Mesenchymal stem cell (in vitro differentiated cells and primary cell): ENCODE measurements at regions not wholly inside any gene's neighbourhood (a gene's known extent, or its start where the extent isn't known, plus 50 kb on each side); places are given as distances from the start of the nearest gene placed in this dataset.

Experiments
- DNase-seq: peaks from one replicate; pipeline ENCODE4 v3.0.0-alpha.2; 2013
- H2AFZ ChIP-seq: one replicate; pipeline ENCODE4 v1.6.1; 2013; ENCODE audit warnings: low read depth, mild to moderate bottlenecking, control low read depth, inconsistent platforms, low read length, moderate library complexity
- H2AK5ac ChIP-seq: 2 replicates; pipeline ENCODE4 v1.6.1; 2013; ENCODE audit warnings: low read length, moderate library complexity, mild to moderate bottlenecking, inconsistent platforms; ENCODE audit not compliant: severe bottlenecking
- H2BK120ac ChIP-seq: one replicate; pipeline ENCODE4 v1.6.1; 2013; ENCODE audit warnings: low read depth, mild to moderate bottlenecking, inconsistent platforms, low read length, moderate library complexity
- H2BK12ac ChIP-seq, 2 experiments: one replicate each; pipeline ENCODE4 v1.6.1; 2013; ENCODE audit warnings: inconsistent platforms in 2 of 2, low read length in 2 of 2, mild to moderate bottlenecking in 2 of 2, moderate library complexity in 2 of 2, control low read depth in 1 of 2
- H2BK15ac ChIP-seq: one replicate; pipeline ENCODE4 v1.6.1; 2013; ENCODE audit warnings: mild to moderate bottlenecking, low read depth, inconsistent platforms; ENCODE audit not compliant: poor library complexity, severe bottlenecking
- H2BK5ac ChIP-seq: 2 replicates; pipeline ENCODE4 v1.6.1; 2013; ENCODE audit warnings: low read depth, mild to moderate bottlenecking, low read length, control low read depth, inconsistent platforms; ENCODE audit not compliant: poor library complexity, severe bottlenecking
- H3K14ac ChIP-seq, 2 experiments: one replicate each; pipeline ENCODE4 v1.6.1; 2013; ENCODE audit warnings: inconsistent platforms in 2 of 2, low read length in 2 of 2, control low read depth in 1 of 2, mild to moderate bottlenecking in 1 of 2, moderate library complexity in 1 of 2
- H3K18ac ChIP-seq, 2 experiments: one replicate each; pipeline ENCODE4 v1.6.1; 2013; ENCODE audit warnings: inconsistent platforms in 2 of 2, low read length in 2 of 2, control low read depth in 1 of 2, low read depth in 1 of 2, mild to moderate bottlenecking in 1 of 2
- H3K23ac ChIP-seq, 2 experiments: one replicate each; pipeline ENCODE4 v1.6.1; 2013; ENCODE audit warnings: inconsistent platforms in 2 of 2, low read length in 2 of 2, mild to moderate bottlenecking in 2 of 2, moderate library complexity in 2 of 2, control low read depth in 1 of 2
- H3K27ac ChIP-seq: 2 replicates; pipeline ENCODE4 v1.5.1; 2013; ENCODE audit warnings: mild to moderate bottlenecking, moderate library complexity, low read length, control low read depth, inconsistent platforms; ENCODE audit not compliant: poor library complexity, severe bottlenecking
- H3K27me3 ChIP-seq, 2 experiments: 2 replicates each; pipeline versions ENCODE4 v1.6.1 to v1.7.0; 2013; ENCODE audit warnings: low read length in 2 of 2, mild to moderate bottlenecking in 2 of 2, moderate library complexity in 2 of 2, control low read depth in 1 of 2, inconsistent platforms in 1 of 2; ENCODE audit not compliant: control insufficient read depth in 1 of 2, insufficient read depth in 1 of 2
- H3K36me3 ChIP-seq, 2 experiments: 2 replicates each; pipeline versions ENCODE4 v1.6.1 to v1.7.0; 2013; ENCODE audit warnings: low read length in 2 of 2, control low read depth in 1 of 2, inconsistent platforms in 1 of 2, low read depth in 1 of 2, mild to moderate bottlenecking in 1 of 2; ENCODE audit not compliant: insufficient read depth in 2 of 2, control insufficient read depth in 1 of 2
- H3K4ac ChIP-seq, 2 experiments: one replicate each; pipeline ENCODE4 v1.6.1; 2013; ENCODE audit warnings: inconsistent platforms in 2 of 2, low read length in 2 of 2, mild to moderate bottlenecking in 2 of 2, moderate library complexity in 2 of 2, control low read depth in 1 of 2, low read depth in 1 of 2
- H3K4me1 ChIP-seq: 2 replicates; pipeline ENCODE4 v1.6.1; 2013; ENCODE audit warnings: low read depth, low read length, control low read depth; ENCODE audit not compliant: control insufficient read depth, insufficient read depth
- H3K4me2 ChIP-seq: 2 replicates; pipeline ENCODE4 v1.6.1; 2013; ENCODE audit warnings: low read length, mild to moderate bottlenecking, inconsistent platforms; ENCODE audit not compliant: poor library complexity, severe bottlenecking
- H3K4me3 ChIP-seq, 2 experiments: 2 replicates each; pipeline versions ENCODE4 v1.5.1 to v1.7.0; 2013; ENCODE audit warnings: low read length in 2 of 2, mild to moderate bottlenecking in 2 of 2, control low read depth in 1 of 2, low read depth in 1 of 2; ENCODE audit not compliant: insufficient read depth in 1 of 2
- H3K79me1 ChIP-seq: replicated peaks from 2 replicates; pipeline ENCODE4 v1.6.1; 2013; ENCODE audit warnings: mild to moderate bottlenecking, control low read depth, low read length, inconsistent platforms; ENCODE audit not compliant: poor library complexity, severe bottlenecking
- H3K9ac ChIP-seq: 2 replicates; pipeline ENCODE4 v1.7.0; 2013; ENCODE audit warnings: mild to moderate bottlenecking, low read length, moderate library complexity
- H3K9me3 ChIP-seq: 2 replicates; pipeline ENCODE4 v1.7.0; 2013; ENCODE audit warnings: mild to moderate bottlenecking, low read length; ENCODE audit not compliant: control insufficient read depth
- H4K8ac ChIP-seq: one replicate; pipeline ENCODE4 v1.6.1; 2013; ENCODE audit warnings: inconsistent platforms, mild to moderate bottlenecking, low read length, moderate library complexity
- H4K91ac ChIP-seq: one replicate; pipeline ENCODE4 v1.6.1; 2013; ENCODE audit warnings: mild to moderate bottlenecking, low read length, inconsistent platforms
- whole genome bisulfite sequencing: methylation state at CpG from one replicate; pipeline ENCODE4 v1.1.7; 2013; ENCODE audit warnings: mixed read lengths; 5-methylcytosine and 5-hydroxymethylcytosine counted together

GRCh38 chr15:96678386-96678785, 347.9 kb downstream of the NR2F2 start:
- Histone ChIP-seq H3K9ac (no peak overlapping the region), H3K27ac (no peak overlapping the region)
- DNase-seq: no peak

DNA sequence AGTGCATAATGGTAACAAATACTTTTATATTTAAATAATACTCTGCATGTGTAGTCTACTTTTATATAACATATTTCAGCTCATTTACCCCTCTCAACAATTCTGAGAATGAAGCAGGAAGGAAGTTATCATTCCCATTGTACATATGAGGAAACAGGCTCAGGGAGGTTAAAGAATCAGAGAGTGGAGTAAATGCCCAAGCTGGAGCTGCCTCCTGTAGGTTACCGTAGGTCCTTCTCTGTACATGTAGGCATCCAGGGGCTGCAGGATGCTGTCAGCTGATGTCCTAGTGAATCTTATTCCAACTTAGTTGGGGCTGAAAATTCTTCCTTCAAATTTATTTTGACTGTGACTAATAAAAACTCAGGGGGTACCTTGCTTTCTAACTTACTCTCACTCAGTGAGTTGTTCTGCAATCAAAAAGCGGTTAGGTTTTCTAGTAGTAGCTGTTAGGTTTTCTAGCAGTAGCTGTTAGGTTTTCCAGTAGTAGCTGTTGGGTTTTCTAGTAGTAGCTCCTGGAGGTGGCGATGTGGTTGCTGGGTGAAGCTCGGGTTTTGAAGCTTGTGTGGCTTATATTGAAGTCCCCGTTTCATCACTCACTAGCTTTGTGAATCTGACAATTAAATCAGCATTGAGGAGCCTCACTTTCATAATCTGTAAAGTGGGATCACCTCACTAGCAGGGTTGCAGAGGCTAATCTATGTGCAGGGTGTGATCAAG, 357.0 kb downstream of the NR2F2 start:
- Histone ChIP-seq H3K36me3 (no peaks in the 10 kb centered on the region), H3K4ac (no peak overlapping the region), H3K27ac (no peak overlapping the region), H3K4me3 (no peak overlapping the region), H2AFZ (no peak overlapping the region), H3K14ac (no peak overlapping the region), H3K4me2 (no peak overlapping the region), H2BK120ac (no peak overlapping the region), H2AK5ac (no peak overlapping the region), H3K27me3 (no peaks in the 10 kb centered on the region), H3K18ac (no peak overlapping the region), H3K9me3 (no peaks in the 10 kb centered on the region), H4K8ac (no peak overlapping the region), H2BK15ac (no peak overlapping the region), H3K79me1 (no peaks in the 10 kb centered on the region), H3K9ac (no peak overlapping the region), H2BK12ac (no peak overlapping the region), H3K23ac (no peak overlapping the region), H4K91ac (no peak overlapping the region), H2BK5ac (no peak overlapping the region), H3K4me1 (no peaks in the 10 kb centered on the region)
- WGBS: 87% methylated on average over 5 of the region's 5 CpGs
- no peak for DNase-seq

More at GRCh38 chr15:96678386-96678785, 347.9 kb downstream of the NR2F2 start:
- Histone ChIP-seq H3K18ac (no peak overlapping the region), H3K9me3 (peaks cover 16% of the 10 kb centered on the region), H2BK5ac (no peak overlapping the region), H3K23ac (no peak overlapping the region), H2BK12ac (no peak overlapping the region), H3K14ac (no peak overlapping the region), H3K4me1 (no peaks in the 10 kb centered on the region), H3K4me3 (no peak overlapping the region), H4K91ac (no peak overlapping the region), H2BK120ac (no peak overlapping the region), H3K79me1 (no peaks in the 10 kb centered on the region), H3K4ac (no peak overlapping the region), H3K4me2 (no peak overlapping the region), H2AK5ac (no peak overlapping the region), H2BK15ac (no peak overlapping the region), H3K36me3 (no peaks in the 10 kb centered on the region), H3K27me3 (no peaks in the 10 kb centered on the region), H2AFZ (no peak overlapping the region), H4K8ac (no peak overlapping the region)
- 81% methylated on average over 3 of the region's 3 CpGs for whole genome bisulfite sequencing

GRCh38 chr15:96690733-96691132, 360.2 kb downstream of the NR2F2 start:
- no peak overlapping the region for H2AK5ac ChIP-seq
- no peak overlapping the region for H3K9ac ChIP-seq
- H3K27ac ChIP-seq: no peak overlapping the region
- H4K8ac ChIP-seq: no peak overlapping the region
- H2AFZ ChIP-seq: no peak overlapping the region
- no peak overlapping the region for H3K18ac ChIP-seq
- no peaks in the 10 kb centered on the region for H3K27me3 ChIP-seq
- no peaks in the 10 kb centered on the region for H3K36me3 ChIP-seq
- H3K9me3 ChIP-seq: no peaks in the 10 kb centered on the region
- H3K14ac ChIP-seq: no peak overlapping the region
- no peak overlapping the region for H2BK12ac ChIP-seq
- no peak overlapping the region for H2BK5ac ChIP-seq
- no peak overlapping the region for H2BK120ac ChIP-seq
- no peak overlapping the region for H3K4me2 ChIP-seq
- H3K4ac ChIP-seq: no peak overlapping the region
- H4K91ac ChIP-seq: no peak overlapping the region
- H3K4me3 ChIP-seq: no peak overlapping the region
- no peak overlapping the region for H2BK15ac ChIP-seq
- H3K23ac ChIP-seq: no peak overlapping the region
- no peak for DNase-seq
- WGBS: 75% methylated on average over 3 of the region's 3 CpGs
- H3K4me1 ChIP-seq: no peaks in the 10 kb centered on the region
- no peaks in the 10 kb centered on the region for H3K79me1 ChIP-seq

DNA sequence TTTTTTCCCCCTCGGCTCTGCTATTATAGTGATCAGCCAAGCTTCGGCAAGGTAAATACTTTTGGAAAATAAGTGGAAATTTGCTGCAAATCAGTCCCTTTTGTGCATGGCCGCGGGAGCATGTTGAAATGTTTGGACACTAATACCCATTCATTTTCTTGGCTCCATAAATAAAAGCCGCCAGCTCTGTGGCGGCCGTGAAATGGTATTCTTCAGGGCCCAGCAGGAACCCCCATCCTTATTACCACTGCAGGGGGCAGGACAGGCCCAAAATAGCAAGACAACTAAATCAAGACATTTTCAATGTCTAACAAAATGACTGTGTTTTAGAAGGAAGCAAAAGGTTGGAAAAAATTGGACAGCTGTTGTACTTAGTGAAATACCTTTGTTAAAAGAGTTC, 362.3 kb downstream of the NR2F2 start:
- 85% methylated on average over 7 of the region's 7 CpGs for WGBS

More for the DNA sequence above, 362.3 kb downstream of the NR2F2 start:
- no peak overlapping the region for H3K4ac ChIP-seq
- H3K4me1 ChIP-seq: no peaks in the 10 kb centered on the region
- no peak overlapping the region for H2BK120ac ChIP-seq
- H3K27me3 ChIP-seq: no peaks in the 10 kb centered on the region
- H2BK15ac ChIP-seq: no peak overlapping the region
- H2AFZ ChIP-seq: no peak overlapping the region
- H3K4me2 ChIP-seq: no peak overlapping the region
- no peak overlapping the region for H3K14ac ChIP-seq
- no peak overlapping the region for H4K8ac ChIP-seq
- no peak overlapping the region for H3K23ac ChIP-seq
- H3K18ac ChIP-seq: no peak overlapping the region
- no peak overlapping the region for H2BK5ac ChIP-seq
- H3K9me3 ChIP-seq: no peaks in the 10 kb centered on the region
- no peak overlapping the region for H3K27ac ChIP-seq
- no peak for DNase-seq
- no peaks in the 10 kb centered on the region for H3K79me1 ChIP-seq
- no peak overlapping the region for H3K4me3 ChIP-seq
- no peak overlapping the region for H2BK12ac ChIP-seq
- H4K91ac ChIP-seq: no peak overlapping the region
- no peak overlapping the region for H2AK5ac ChIP-seq
- no peaks in the 10 kb centered on the region for H3K36me3 ChIP-seq
- H3K9ac ChIP-seq: no peak overlapping the region
